ENCODE measurements at regions not wholly inside any gene's neighbourhood (a gene's known extent, or its start where the extent isn't known, plus 50 kb on each side); places are given as distances from the start of the nearest gene placed in this dataset.

- TF ChIP-seq EZH2phosphoT487 (IDR thresholded peaks at IDR 0.05; ENCODE audit: borderline replicate concordance, low read depth) (no peak), SIN3A (IDR thresholded peaks at IDR 0.05; ENCODE audit: borderline replicate concordance, low read depth, low read length) (no peak), USF2 (IDR thresholded peaks at IDR 0.05; ENCODE audit: borderline replicate concordance, low read depth, low read length) (no peak), RFX5 (IDR thresholded peaks at IDR 0.05; ENCODE audit: low read length) (no peak), CTCF (IDR thresholded peaks at IDR 0.05) (no peak)
- TF ChIP-seq, protein P1, sequence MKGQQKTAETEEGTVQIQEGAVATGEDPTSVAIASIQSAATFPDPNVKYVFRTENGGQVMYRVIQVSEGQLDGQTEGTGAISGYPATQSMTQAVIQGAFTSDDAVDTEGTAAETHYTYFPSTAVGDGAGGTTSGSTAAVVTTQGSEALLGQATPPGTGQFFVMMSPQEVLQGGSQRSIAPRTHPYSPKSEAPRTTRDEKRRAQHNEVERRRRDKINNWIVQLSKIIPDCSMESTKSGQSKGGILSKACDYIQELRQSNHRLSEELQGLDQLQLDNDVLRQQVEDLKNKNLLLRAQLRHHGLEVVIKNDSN (IDR thresholded peaks at IDR 0.05; ENCODE audit: borderline replicate concordance, low read depth) = no peak
These were observed 56.4 kb upstream of the MGAT5 start (continued) for GRCh38 chr2:134197445-134197844.

DNA sequence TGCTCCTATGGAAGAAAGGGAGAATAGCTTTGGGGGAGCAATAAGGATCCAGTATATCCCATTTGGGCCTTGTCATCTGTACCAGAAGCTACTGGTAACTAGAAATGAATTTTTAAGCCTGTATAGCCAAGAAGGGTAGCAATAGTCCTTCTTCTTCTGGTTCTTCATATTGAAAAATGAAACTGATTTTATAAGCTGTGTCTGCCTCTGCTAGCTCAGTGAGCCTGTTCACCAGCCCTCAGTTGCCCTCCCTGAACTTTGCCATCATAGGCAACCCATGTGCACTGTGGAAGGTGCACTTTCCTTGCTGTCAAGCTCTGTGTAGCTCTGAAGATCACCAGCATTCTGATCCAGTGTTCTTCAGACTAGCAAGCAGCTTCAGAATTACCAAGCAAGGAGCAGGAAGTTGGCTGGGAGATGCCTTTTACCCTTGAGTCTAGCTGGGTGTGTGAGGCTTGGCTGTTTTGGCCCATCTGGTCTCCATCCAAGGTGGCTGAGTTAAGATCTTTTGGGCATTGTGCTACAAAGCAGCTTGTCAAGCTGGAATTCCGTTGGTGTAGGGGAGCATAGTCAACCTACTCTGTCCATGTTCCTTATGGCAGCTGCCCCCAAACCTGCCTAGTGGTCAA, 55.8 kb upstream of the MGAT5 start:
- Histone ChIP-seq H4K20me1 (ENCODE audit: insufficient read depth) (no peaks in the 10 kb centered on the region), H3K9me3 (no peaks in the 10 kb centered on the region), H3K27me3 (ENCODE audit: insufficient read depth) (no peaks in the 10 kb centered on the region), H3K79me2 (ENCODE audit: insufficient read depth) (no peaks in the 10 kb centered on the region), H3F3A (replicated peaks; ENCODE audit: insufficient read depth) (no peaks in the 10 kb centered on the region), H3K36me3 (replicated peaks in 1 of 2; ENCODE audit: control insufficient read depth in 1 of 2, insufficient read depth in 2 of 2, low read length in 1 of 2) (no peaks in the 10 kb centered on the region), H2AFZ (ENCODE audit: low read depth) (no peak overlapping the region), H3K9ac (no peak overlapping the region), H3K27ac (ENCODE audit: low read depth in 2 of 2, low read length in 1 of 2) (no peak overlapping the region), H3K9me2 (no peaks in the 10 kb centered on the region), H3K4me1 (ENCODE audit: control insufficient read depth in 1 of 2, insufficient read depth in 2 of 2, low read depth in 1 of 2, low read length in 1 of 2) (peaks cover 0 to 23% of the 10 kb centered on the region in 2 experiments; a peak in 1 of 4 replicates), H3K4me2 (no peak overlapping the region), H3K4me3 (ENCODE audit: low read depth in 2 of 2, low read length in 1 of 2) (no peak overlapping the region)
- POLR2A ChIA-PET = interaction anchor here (1.0 kb wide), 1 partner anchor 79 kb away, joined by 3 read pairs; no protein-coding TSS in a partner anchor
- WGBS (ENCODE audit: low lambda C conversion rate) = 71% methylated on average over 1 of the region's 1 CpG
- CTCF ChIA-PET = interaction anchor here (0.5 to 3.2 kb wide), 7 partner anchors 9 to 253 kb away, joined by 3 to 9 read pairs (median 4); no protein-coding TSS in a partner anchor
- DNase-seq = no peak
- no peak for TF ChIP-seq NRF1 (IDR thresholded peaks at IDR 0.05; ENCODE audit: low read depth, low read length)
- TF ChIP-seq TAF1 (IDR thresholded peaks at IDR 0.05; ENCODE audit: borderline replicate concordance, low read depth, low read length) = no peak
- TF ChIP-seq ELF1 (IDR thresholded peaks at IDR 0.05) = no peak
- TF ChIP-seq USF2 (IDR thresholded peaks at IDR 0.05; ENCODE audit: borderline replicate concordance, low read depth, low read length) = no peak
- TF ChIP-seq RFX5 (IDR thresholded peaks at IDR 0.05; ENCODE audit: low read length) = no peak
- TF ChIP-seq FOXJ3 (CRISPR knock-in tag; IDR thresholded peaks at IDR 0.05) = no peak
- TF ChIP-seq TCF12 (IDR thresholded peaks at IDR 0.05) = no peak
- TF ChIP-seq SMC3 (IDR thresholded peaks at IDR 0.05; ENCODE audit: low read depth, low read length) = no peak
- no peak for TF ChIP-seq REST (IDR thresholded peaks at IDR 0.05; ENCODE audit: low read depth, low read length)
- TF ChIP-seq JUND (IDR thresholded peaks at IDR 0.05) = no peak
- no peak for TF ChIP-seq RXRA (IDR thresholded peaks at IDR 0.05; ENCODE audit: borderline replicate concordance, low read depth)
- TF ChIP-seq RAD21 (IDR thresholded peaks at IDR 0.05; ENCODE audit: low read length) = no peak
- TF ChIP-seq CTCF (IDR thresholded peaks at IDR 0.05) = no peak
- TF ChIP-seq PBX3 (IDR thresholded peaks at IDR 0.05) = no peak
- TF ChIP-seq MAX (IDR thresholded peaks at IDR 0.05; ENCODE audit: low read depth) = no peak
